HepG2 (cell line): ENCODE measurements at regions not wholly inside any gene's neighbourhood (a gene's known extent, or its start where the extent isn't known, plus 50 kb on each side); places are given as distances from the start of the nearest gene placed in this dataset.
A peak's percentile ranks its signal among the peaks of the same experiment; 100 is the strongest.

ENCODE experiments used
- ATAC-seq: fragments of 200-7000 bp; cut with Tn5 transposase; 3 replicates; pipeline ENCODE4 v1.9.1; 2020; ENCODE audit warnings: mild to moderate bottlenecking, moderate library complexity
- BruUV-seq: library from RNA; stranded (reverse); fragments of 400-500 nt; replicated peaks from 2 replicates; lab custom pipeline; 2021; lab: Mats Ljungman, UMichigan
- CTCF ChIA-PET: fragments of 300-600 bp; formaldehyde crosslinking; extraction: SDS; loops from one replicate; lab custom pipeline; 2021; ENCODE audit warnings: low total read pairs, inconsistent platforms, low intra/inter-chr PET ratio; lab: Yijun Ruan, JAX
- POLR2A ChIA-PET: fragments of 350-600 bp; sonication (Branson Sonifier 250); formaldehyde crosslinking; loops from one replicate; lab custom pipeline; 2020; ENCODE audit warnings: antibody characterized with exemption, inconsistent platforms; lab: Yijun Ruan, JAX
- DNase-seq: peaks from one replicate; pipeline ENCODE4 v3.0.0-alpha.2; 2015; ENCODE audit warnings: low spot score
- FAIRE-seq: peaks from 3 replicates; lab custom pipeline; 2011; peaks lifted over from hg19 to GRCh38; lab: Jason Lieb, UNC
- H2AFZ ChIP-seq: one replicate; pipeline ENCODE4 v1.6.1; 2011; ENCODE audit warnings: low read length, inconsistent platforms
- H3K27ac ChIP-seq: fragments of 300-600 bp; 3 replicates; pipeline ENCODE4 v1.8.0; 2011; ENCODE audit warnings: mixed run types, mild to moderate bottlenecking, mixed read lengths, low read length, inconsistent platforms; ENCODE audit not compliant: insufficient read depth; ENCODE audit errors: extremely low read length
- H3K27me3 ChIP-seq, 2 experiments: fragments of 200-600 bp in 1 of 2; 2 replicates in 1 of 2; 3 replicates in 1 of 2; pipeline versions ENCODE4 v1.6.0 to v1.8.0; 2011; ENCODE audit warnings: low read length in 2 of 2, mild to moderate bottlenecking in 2 of 2, moderate library complexity in 2 of 2, inconsistent platforms in 1 of 2; ENCODE audit not compliant: insufficient read depth in 2 of 2, control insufficient read depth in 1 of 2
- H3K36me3 ChIP-seq, 2 experiments: fragments of 200-600 bp in 1 of 2; replicated peaks in 1 of 2; 2 replicates in 1 of 2; 3 replicates in 1 of 2; pipeline versions ENCODE4 v1.5.1 to v1.8.0; 2011; ENCODE audit warnings: low read length in 2 of 2, inconsistent platforms in 1 of 2; ENCODE audit not compliant: insufficient read depth in 2 of 2, control insufficient read depth in 1 of 2
- H3K4me1 ChIP-seq: 2 replicates; pipeline ENCODE4 v1.5.1; 2012; ENCODE audit warnings: low read length, inconsistent platforms; ENCODE audit not compliant: insufficient read depth
- H3K4me2 ChIP-seq: 2 replicates; pipeline ENCODE4 v1.6.0; 2011; ENCODE audit warnings: low read depth, low read length, inconsistent platforms
- H3K4me3 ChIP-seq, 3 experiments: fragments of 200-600 bp in 1 of 3; sonication (generic), shearing (Covaris generic) in 1 of 3; replicated peaks in 1 of 3; 2 replicates each; pipeline ENCODE4 v1.5.1; 2011 to 2016; ENCODE audit warnings: low read length in 3 of 3, inconsistent platforms in 2 of 3, low read depth in 2 of 3, mild to moderate bottlenecking in 2 of 3, control low read depth in 1 of 3, mixed read lengths in 1 of 3; ENCODE audit not compliant: insufficient read depth in 1 of 3
- H3K79me2 ChIP-seq: one replicate; pipeline ENCODE4 v1.6.1; 2011; ENCODE audit warnings: low read length, inconsistent platforms; ENCODE audit not compliant: insufficient read depth
- H3K9ac ChIP-seq: 2 replicates; pipeline ENCODE4 v1.6.0; 2011; ENCODE audit warnings: mild to moderate bottlenecking, low read depth, low read length, inconsistent platforms; ENCODE audit not compliant: insufficient read depth
- H3K9me3 ChIP-seq: 2 replicates; pipeline ENCODE4 v1.5.1; 2012; ENCODE audit warnings: mild to moderate bottlenecking, low read length
- H4K20me1 ChIP-seq: 2 replicates; pipeline ENCODE4 v1.6.0; 2011; ENCODE audit warnings: inconsistent platforms, mild to moderate bottlenecking, low read length, moderate library complexity; ENCODE audit not compliant: insufficient read depth
- SSRP1 ChIP-seq: IDR thresholded peaks from 2 replicates; pipeline ENCODE4 v1.6.1; 2016; ENCODE audit warnings: control low read depth
- WGBS: methylation state at CpG from one replicate; pipeline ENCODE4 v1.1.6; 2017; ENCODE audit warnings: low lambda C conversion rate; 5-methylcytosine and 5-hydroxymethylcytosine counted together
- in situ Hi-C: cut with HindIII; loops from 2 replicates; pipeline ENCODE4 v1.10.0; 2017; ENCODE audit warnings: low pct_unique_long_range_greater_than_20kb; ENCODE audit not compliant: extremely low pct_ligation_motif_present
- intact Hi-C: fragments of 100-400 bp; cut with micrococcal nuclease; formaldehyde crosslinking; loops from one replicate; pipeline ENCODE4 v1.10.0; 2022; ENCODE audit not compliant: unreplicated experiment
- TF ChIP-seq, protein P1 (sequence below), 2 experiments: sonication (generic) in 1 of 2; formaldehyde crosslinking in 1 of 2; IDR thresholded peaks; 2 replicates each; pipeline versions ENCODE4 v1.4.0 to v1.6.1; 2016 to 2020; ENCODE audit warnings: borderline replicate concordance in 1 of 2, low read depth in 1 of 2, mild to moderate bottlenecking in 1 of 2, missing genetic modification reagents in 1 of 2
- TF ChIP-seq, protein P2 (sequence below): sonication (generic); formaldehyde crosslinking; IDR thresholded peaks from 2 replicates; pipeline ENCODE4 v1.8.0; 2023; ENCODE audit warnings: mild to moderate bottlenecking, missing genetic modification reagents
- TF ChIP-seq, protein P3 (sequence below): sonication (generic); formaldehyde crosslinking; IDR thresholded peaks from 2 replicates; pipeline ENCODE4 v1.4.0; 2020; ENCODE audit warnings: missing genetic modification reagents, borderline replicate concordance

DNA sequence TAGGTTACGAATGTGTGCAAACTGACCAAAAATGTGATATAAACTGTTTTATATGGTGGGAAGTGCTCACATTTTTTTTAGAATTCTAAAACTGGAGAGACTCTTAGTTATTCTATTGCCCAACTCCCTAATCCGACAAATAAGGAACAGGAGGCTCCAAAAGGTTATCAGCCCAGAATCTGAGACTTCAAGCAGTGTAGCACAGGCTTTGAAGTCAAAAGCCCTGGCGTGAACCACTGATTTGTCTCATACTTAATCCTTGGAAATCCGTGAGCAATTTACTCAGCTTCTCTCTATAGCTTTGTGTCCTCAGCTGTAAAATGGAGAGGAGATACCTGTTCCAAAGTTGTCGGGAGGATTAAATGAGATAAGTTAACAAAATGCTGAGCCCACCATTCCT lies 368.8 kb upstream of the SASH1 start (continued):
- TF ChIP-seq, protein P1, sequence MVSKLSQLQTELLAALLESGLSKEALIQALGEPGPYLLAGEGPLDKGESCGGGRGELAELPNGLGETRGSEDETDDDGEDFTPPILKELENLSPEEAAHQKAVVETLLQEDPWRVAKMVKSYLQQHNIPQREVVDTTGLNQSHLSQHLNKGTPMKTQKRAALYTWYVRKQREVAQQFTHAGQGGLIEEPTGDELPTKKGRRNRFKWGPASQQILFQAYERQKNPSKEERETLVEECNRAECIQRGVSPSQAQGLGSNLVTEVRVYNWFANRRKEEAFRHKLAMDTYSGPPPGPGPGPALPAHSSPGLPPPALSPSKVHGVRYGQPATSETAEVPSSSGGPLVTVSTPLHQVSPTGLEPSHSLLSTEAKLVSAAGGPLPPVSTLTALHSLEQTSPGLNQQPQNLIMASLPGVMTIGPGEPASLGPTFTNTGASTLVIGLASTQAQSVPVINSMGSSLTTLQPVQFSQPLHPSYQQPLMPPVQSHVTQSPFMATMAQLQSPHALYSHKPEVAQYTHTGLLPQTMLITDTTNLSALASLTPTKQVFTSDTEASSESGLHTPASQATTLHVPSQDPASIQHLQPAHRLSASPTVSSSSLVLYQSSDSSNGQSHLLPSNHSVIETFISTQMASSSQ (IDR thresholded peaks at IDR 0.05; ENCODE audit: low read depth): no peak
- TF ChIP-seq, protein P1 (CRISPR knock-in tag; IDR thresholded peaks at IDR 0.05; ENCODE audit: borderline replicate concordance): no peak
- TF ChIP-seq, protein P2, sequence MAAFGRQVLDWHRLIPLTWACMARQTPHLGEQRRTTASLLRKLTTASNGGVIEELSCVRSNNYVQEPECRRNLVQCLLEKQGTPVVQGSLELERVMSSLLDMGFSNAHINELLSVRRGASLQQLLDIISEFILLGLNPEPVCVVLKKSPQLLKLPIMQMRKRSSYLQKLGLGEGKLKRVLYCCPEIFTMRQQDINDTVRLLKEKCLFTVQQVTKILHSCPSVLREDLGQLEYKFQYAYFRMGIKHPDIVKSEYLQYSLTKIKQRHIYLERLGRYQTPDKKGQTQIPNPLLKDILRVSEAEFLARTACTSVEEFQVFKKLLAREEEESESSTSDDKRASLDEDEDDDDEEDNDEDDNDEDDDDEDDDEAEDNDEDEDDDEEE (CRISPR knock-in tag): no peak
- TF ChIP-seq SSRP1 (CRISPR knock-in tag): no peak

DNA sequence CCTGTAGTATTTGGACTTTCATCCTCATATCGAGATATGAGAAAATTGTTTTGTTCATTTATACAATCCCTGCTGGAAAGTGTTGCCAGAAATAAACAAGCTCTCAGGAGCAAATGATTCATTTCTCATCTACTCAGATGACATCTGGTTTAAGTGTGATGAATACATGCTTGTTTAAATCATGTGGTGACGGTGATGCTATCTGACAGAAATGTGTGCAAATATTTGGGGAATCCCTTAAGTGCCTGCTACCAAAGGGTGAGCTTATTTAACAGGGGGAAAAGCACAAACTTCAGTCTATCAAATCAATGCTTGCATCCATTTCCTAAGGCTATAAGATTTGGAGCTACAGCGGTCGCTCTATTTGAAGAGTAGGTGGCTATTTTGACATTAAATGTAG lies 368.3 kb upstream of the SASH1 start:
- in situ Hi-C loops: loop anchor here (10.0 kb wide), 1 partner anchor 470 kb away; the partner anchor contains the start of gene SAMD5
- Histone ChIP-seq H4K20me1 (no peaks in the 10 kb centered on the region), H3K27ac (no peak overlapping the region), H3K9me3 (no peaks in the 10 kb centered on the region), H3K27me3 (no peaks in the 10 kb centered on the region), H3K36me3 (no peaks in the 10 kb centered on the region), H2AFZ (no peak overlapping the region), H3K9ac (no peak overlapping the region), H3K4me3 (no peak overlapping the region), H3K79me2 (no peaks in the 10 kb centered on the region), H3K4me2 (no peak overlapping the region), H3K4me1 (no peaks in the 10 kb centered on the region)
- peak; percentile 18 for DNase-seq
- intact Hi-C loops: loop anchor here (5.0 kb wide), 2 partner anchors 187 to 582 kb away; no protein-coding TSS in a partner anchor
- ATAC-seq: no peak
- no peak for FAIRE-seq
- CTCF ChIA-PET: no interaction called here
- POLR2A ChIA-PET: no interaction called here
- TF ChIP-seq, protein P3, sequence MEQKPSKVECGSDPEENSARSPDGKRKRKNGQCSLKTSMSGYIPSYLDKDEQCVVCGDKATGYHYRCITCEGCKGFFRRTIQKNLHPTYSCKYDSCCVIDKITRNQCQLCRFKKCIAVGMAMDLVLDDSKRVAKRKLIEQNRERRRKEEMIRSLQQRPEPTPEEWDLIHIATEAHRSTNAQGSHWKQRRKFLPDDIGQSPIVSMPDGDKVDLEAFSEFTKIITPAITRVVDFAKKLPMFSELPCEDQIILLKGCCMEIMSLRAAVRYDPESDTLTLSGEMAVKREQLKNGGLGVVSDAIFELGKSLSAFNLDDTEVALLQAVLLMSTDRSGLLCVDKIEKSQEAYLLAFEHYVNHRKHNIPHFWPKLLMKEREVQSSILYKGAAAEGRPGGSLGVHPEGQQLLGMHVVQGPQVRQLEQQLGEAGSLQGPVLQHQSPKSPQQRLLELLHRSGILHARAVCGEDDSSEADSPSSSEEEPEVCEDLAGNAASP (CRISPR knock-in tag): no peak
- TF ChIP-seq, all 625 proteins: peak for 0
- WGBS: 40% methylated on average over 4 of the region's 4 CpGs
- no TSS peak for BruUV-seq
